Upper lobe of right lung (tissue), 1 donor: ENCODE measurements at regions not wholly inside any gene's neighbourhood (a gene's known extent, or its start where the extent isn't known, plus 50 kb on each side); places are given as distances from the start of the nearest gene placed in this dataset.
"Not testable (repeated sequence)": the region's sequence is repeated elsewhere in the genome, so short reads cannot be mapped to it uniquely, and the experiment has no call there.

Experiments
- ATAC-seq: fragments of 200-7000 bp; cut with Tn5 transposase; one replicate; pipeline ENCODE4 v1.9.1; 2020; ENCODE audit warnings: mild to moderate bottlenecking, moderate library complexity
- DNase-seq: peaks from one replicate; pipeline ENCODE4 v3.0.0-alpha.2; 2020
- H3K27ac ChIP-seq: fragments of 200-600 bp; one replicate; pipeline ENCODE4 v1.8.0; 2022
- H3K27me3 ChIP-seq: fragments of 200-600 bp; one replicate; pipeline ENCODE4 v1.8.0; 2022; ENCODE audit warnings: mild to moderate bottlenecking
- H3K36me3 ChIP-seq: fragments of 200-600 bp; one replicate; pipeline ENCODE4 v1.8.0; 2022
- H3K4me1 ChIP-seq: fragments of 200-600 bp; one replicate; pipeline ENCODE4 v1.8.0; 2022
- H3K4me3 ChIP-seq: fragments of 200-600 bp; one replicate; pipeline ENCODE4 v1.8.0; 2022; ENCODE audit warnings: mild to moderate bottlenecking
- H3K9me3 ChIP-seq: fragments of 200-600 bp; one replicate; pipeline ENCODE4 v1.8.0; 2022
- CTCF ChIP-seq: fragments of 200-600 bp; IDR thresholded peaks from one replicate; pipeline ENCODE4 v1.8.0; 2022; ENCODE audit warnings: antibody characterized with exemption
- intact Hi-C: fragments of 100-400 bp; cut with DNase I; formaldehyde crosslinking; loops from one replicate; pipeline ENCODE4 v1.11.0; 2022
- donor health status: DM: no; HTN: yes; CAD: no; lungs with severe emphysema.

- no peak for TF ChIP-seq CTCF
- H3K27me3 ChIP-seq, result no peaks in the 10 kb centered on the region
- H3K27ac ChIP-seq, result no peak overlapping the region
Measured at GRCh38 chr5:142210011-142210410, 101.4 kb downstream of the NDFIP1 start.

GRCh38 chr5:142208777-142209312, 100.3 kb downstream of the NDFIP1 start:
- DNase-seq, result no peak
- Histone ChIP-seq H3K4me3 (no peak overlapping the region), H3K36me3 (no peaks in the 10 kb centered on the region), H3K4me1 (no peaks in the 10 kb centered on the region), H3K27ac (no peak overlapping the region), H3K27me3 (no peaks in the 10 kb centered on the region), H3K9me3 (no peaks in the 10 kb centered on the region)
- TF ChIP-seq CTCF, result no peak
- intact Hi-C loops, result no loop called here
- ATAC-seq, result no peak

More at GRCh38 chr5:142210011-142210410, 101.4 kb downstream of the NDFIP1 start:
- H3K4me1 ChIP-seq, result no peaks in the 10 kb centered on the region
- H3K9me3 ChIP-seq, result no peaks in the 10 kb centered on the region
- DNase-seq (no peak), ATAC-seq (no peak)
- H3K4me3 ChIP-seq, result no peak overlapping the region
- no peaks in the 10 kb centered on the region for H3K36me3 ChIP-seq
- intact Hi-C loops, result no loop called here

GRCh38 chr5:142208244-142208643, 99.7 kb downstream of the NDFIP1 start:
- H3K36me3 ChIP-seq, H3K4me1 ChIP-seq, ATAC-seq, H3K27me3 ChIP-seq, DNase-seq, H3K9me3 ChIP-seq, H3K4me3 ChIP-seq, intact Hi-C loops, H3K27ac ChIP-seq: not testable (repeated sequence)

- no peaks in the 10 kb centered on the region for H3K4me1 ChIP-seq
- no peaks in the 10 kb centered on the region for H3K27me3 ChIP-seq
- no peaks in the 10 kb centered on the region for H3K36me3 ChIP-seq
- intact Hi-C loops, result no loop called here
- no peak for TF ChIP-seq CTCF
- H3K4me3 ChIP-seq, result no peak overlapping the region
- H3K9me3 ChIP-seq, result no peaks in the 10 kb centered on the region
- ATAC-seq (no peak), DNase-seq (no peak)
- no peak overlapping the region for H3K27ac ChIP-seq
Measured at GRCh38 chr5:142206801-142207200, 98.2 kb downstream of the NDFIP1 start.

GRCh38 chr5:142204219-142204618, 95.6 kb downstream of the NDFIP1 start:
- Histone ChIP-seq H3K4me3 (no peak overlapping the region), H3K36me3 (no peaks in the 10 kb centered on the region), H3K9me3 (no peaks in the 10 kb centered on the region), H3K27me3 (no peaks in the 10 kb centered on the region), H3K4me1 (no peaks in the 10 kb centered on the region), H3K27ac (no peak overlapping the region)
- DNase-seq (no peak), ATAC-seq (no peak)
- intact Hi-C loops, result no loop called here
- TF ChIP-seq CTCF, result no peak
